ENCODE measurements at regions not wholly inside any gene's neighbourhood (a gene's known extent, or its start where the extent isn't known, plus 50 kb on each side); places are given as distances from the start of the nearest gene placed in this dataset.

DNA sequence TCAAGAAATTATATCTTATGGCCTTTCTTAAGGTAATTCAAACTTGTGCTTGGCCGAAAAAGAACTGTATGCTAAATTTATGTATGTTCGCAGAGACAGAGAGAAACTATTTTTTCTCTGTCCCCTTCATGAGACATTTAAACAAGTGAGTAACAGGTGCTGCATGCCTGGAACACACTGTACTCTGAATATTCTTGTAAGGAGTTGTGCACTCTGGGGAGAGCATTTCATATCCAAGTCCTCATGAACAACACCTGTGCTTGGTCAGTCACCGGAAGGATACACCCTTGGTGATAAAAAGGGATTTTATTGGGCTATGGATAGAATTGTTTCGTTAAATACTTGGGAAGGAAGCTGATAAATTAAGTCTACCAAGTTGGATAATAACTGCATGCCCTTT is 220.8 kb upstream of the NRIP1 start:
- H3K9me3 ChIP-seq (ENCODE audit: control insufficient read depth in 4 of 4, insufficient read depth in 3 of 4, low read length in 3 of 4) = no peaks in the 10 kb centered on the region
- no peak overlapping the region for H3K9ac ChIP-seq (ENCODE audit: insufficient read depth in 1 of 2, low read length in 2 of 2)
- H3K4me1 ChIP-seq (ENCODE audit: control insufficient read depth in 5 of 5, insufficient read depth in 5 of 5, low read length in 5 of 5) = peaks cover 0 to 4% (median 0%) of the 10 kb centered on the region in 5 donors
- no peak for DNase-seq
- H3K27ac ChIP-seq (ENCODE audit: low read depth in 1 of 2, low read length in 1 of 2) = no peak overlapping the region
- no peak for ATAC-seq (ENCODE audit: insufficient read depth, low FRiP score)
- WGBS, 2 donors = 90 to 96% methylated on average over 4 of the region's 4 CpGs
- no peak for TF ChIP-seq CTCF (IDR thresholded peaks at IDR 0.05; ENCODE audit: control extremely low read depth, extremely low read depth)
- H3K4me3 ChIP-seq = no peak overlapping the region
- no peaks in the 10 kb centered on the region for H3K27me3 ChIP-seq (ENCODE audit: control insufficient read depth in 3 of 3, insufficient read depth in 3 of 3, low read length in 2 of 3)
- no peaks in the 10 kb centered on the region for H3K36me3 ChIP-seq (ENCODE audit: control insufficient read depth in 4 of 4, insufficient read depth in 4 of 4, low read length in 4 of 4)

DNA sequence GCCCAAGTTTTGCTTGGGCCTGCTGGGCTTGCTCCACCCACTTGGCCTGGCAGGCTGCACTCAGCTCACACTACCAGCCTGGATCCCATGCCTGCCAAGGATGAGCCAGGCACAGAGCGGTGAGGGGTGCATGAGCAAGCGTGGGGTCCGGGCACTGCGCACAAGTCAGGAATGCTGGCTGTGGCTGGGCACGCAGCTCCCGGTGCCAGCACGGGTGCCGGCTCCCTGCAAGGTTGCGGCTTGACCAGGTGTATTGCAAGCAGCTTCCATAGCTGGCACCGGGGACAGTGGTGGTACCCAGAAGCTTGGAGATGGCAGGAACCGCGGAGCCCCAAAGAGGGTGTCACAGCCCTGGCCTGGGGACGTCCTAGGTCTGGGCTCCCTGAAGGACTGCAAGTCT is 224.4 kb upstream of the NRIP1 start:
- DNase-seq = no peak
- Histone ChIP-seq H3K4me1 (ENCODE audit: control insufficient read depth in 5 of 5, insufficient read depth in 5 of 5, low read length in 5 of 5) (peaks cover 0 to 4% (median 0%) of the 10 kb centered on the region in 5 donors), H3K4me3 (no peak overlapping the region), H3K27me3 (ENCODE audit: control insufficient read depth in 3 of 3, insufficient read depth in 3 of 3, low read length in 2 of 3) (no peaks in the 10 kb centered on the region), H3K27ac (ENCODE audit: low read depth in 1 of 2, low read length in 1 of 2) (no peak overlapping the region), H3K9me3 (ENCODE audit: control insufficient read depth in 4 of 4, insufficient read depth in 3 of 4, low read length in 3 of 4) (no peaks in the 10 kb centered on the region), H3K36me3 (ENCODE audit: control insufficient read depth in 4 of 4, insufficient read depth in 4 of 4, low read length in 4 of 4) (no peaks in the 10 kb centered on the region), H3K9ac (ENCODE audit: insufficient read depth in 1 of 2, low read length in 2 of 2) (no peak overlapping the region)
- no peak for TF ChIP-seq CTCF (IDR thresholded peaks at IDR 0.05; ENCODE audit: control extremely low read depth, extremely low read depth)
- WGBS, 2 donors = 95 to 97% methylated on average over 13 of the region's 13 CpGs
- ATAC-seq (ENCODE audit: insufficient read depth, low FRiP score) = no peak

DNA sequence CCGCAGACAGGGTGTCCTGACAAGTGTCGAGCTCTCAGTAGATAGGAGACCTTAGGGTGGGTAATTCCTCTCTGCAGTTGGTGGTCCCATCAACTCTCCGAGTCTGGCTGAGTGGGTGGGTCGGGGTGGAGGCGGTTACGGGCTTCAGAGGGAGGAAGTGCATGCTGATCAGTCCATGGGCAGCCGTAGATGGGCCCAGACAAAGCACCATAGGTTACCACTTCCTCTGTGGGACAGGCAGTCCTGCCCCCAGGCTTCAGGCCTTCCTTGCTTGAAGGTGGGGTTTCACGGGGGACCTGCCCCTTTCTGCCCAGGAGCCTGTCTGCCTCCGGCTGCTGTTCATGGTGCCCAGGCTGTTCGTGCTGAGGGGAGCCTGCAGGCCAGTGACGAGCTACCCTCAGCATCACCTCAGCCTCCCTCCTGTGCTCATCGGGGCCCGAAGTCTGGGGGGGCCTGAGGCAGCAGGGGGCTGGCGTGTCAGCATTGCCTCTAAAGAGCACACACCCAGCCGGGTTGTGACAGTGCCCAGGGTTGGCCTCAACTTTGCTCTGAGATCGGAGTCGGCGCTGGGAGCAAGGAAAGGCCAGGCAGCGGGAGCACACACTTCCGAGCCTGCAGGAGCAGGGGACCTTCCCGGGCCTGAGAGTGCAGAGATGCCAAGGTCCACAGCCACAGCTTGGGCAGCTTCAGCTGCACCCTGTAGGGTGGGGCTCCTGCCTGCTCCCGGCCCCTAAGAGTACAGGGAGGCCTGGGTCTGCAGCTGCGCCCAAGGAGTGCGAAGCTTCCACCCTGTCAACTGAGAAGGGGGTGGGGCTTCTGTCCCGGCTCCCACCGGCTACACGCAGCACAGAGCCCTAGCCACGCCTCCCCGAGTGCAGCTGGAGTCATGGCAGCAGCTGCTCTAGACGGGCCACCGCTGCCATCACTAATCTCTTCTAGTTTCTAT is 225.4 kb upstream of the NRIP1 start:
- Histone ChIP-seq H3K27me3 (ENCODE audit: control insufficient read depth in 3 of 3, insufficient read depth in 3 of 3, low read length in 2 of 3) (no peaks in the 10 kb centered on the region), H3K4me1 (ENCODE audit: control insufficient read depth in 5 of 5, insufficient read depth in 5 of 5, low read length in 5 of 5) (peaks cover 0 to 4% (median 0%) of the 10 kb centered on the region in 5 donors), H3K4me3 (no peak overlapping the region), H3K9me3 (ENCODE audit: control insufficient read depth in 4 of 4, insufficient read depth in 3 of 4, low read length in 3 of 4) (no peaks in the 10 kb centered on the region), H3K9ac (ENCODE audit: insufficient read depth in 1 of 2, low read length in 2 of 2) (no peak overlapping the region), H3K36me3 (ENCODE audit: control insufficient read depth in 4 of 4, insufficient read depth in 4 of 4, low read length in 4 of 4) (no peaks in the 10 kb centered on the region), H3K27ac (ENCODE audit: low read depth in 1 of 2, low read length in 1 of 2) (no peak overlapping the region)
- WGBS, 2 donors = 68 to 77% methylated on average over 31 of the region's 31 CpGs
- ATAC-seq (ENCODE audit: insufficient read depth, low FRiP score) (peak; percentile 50), DNase-seq (peak; percentile 55 to 84 (median 81))
- TF ChIP-seq CTCF (IDR thresholded peaks at IDR 0.05; ENCODE audit: control extremely low read depth, extremely low read depth) = no peak

All from lung (tissue), 11 donors.